ENCODE measurements at regions not wholly inside any gene's neighbourhood (a gene's known extent, or its start where the extent isn't known, plus 50 kb on each side); places are given as distances from the start of the nearest gene placed in this dataset.
A peak's percentile ranks its signal among the peaks of the same experiment; 100 is the strongest.

- DNase-seq (ENCODE audit: low spot score) = no peak
These were observed 91.1 kb upstream of the WSCD2 start for GRCh38 chr12:108037960-108038359.

DNA sequence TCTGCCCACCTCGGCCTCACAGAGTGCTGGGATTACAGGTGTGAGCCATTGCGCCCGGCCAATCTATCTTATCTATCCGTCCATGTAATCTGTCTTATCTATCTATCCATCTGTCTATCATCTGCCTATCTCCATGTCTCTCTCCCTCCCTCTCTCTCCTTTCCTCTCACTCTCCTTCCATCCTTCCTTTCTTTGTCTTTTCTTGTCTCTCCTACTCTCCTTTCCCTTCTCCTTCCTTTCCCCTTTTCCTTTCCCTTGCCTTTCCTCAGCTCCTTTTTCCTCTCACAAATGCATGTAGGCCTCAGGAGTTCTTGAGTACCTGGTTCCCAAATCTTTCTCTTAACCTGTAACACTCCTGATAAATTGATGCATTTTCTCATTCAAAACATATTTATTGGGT lies 89.3 kb upstream of the WSCD2 start:
- no peak for DNase-seq (ENCODE audit: low spot score)

- DNase-seq (ENCODE audit: low spot score) = no peak
These were observed 88.1 kb upstream of the WSCD2 start for GRCh38 chr12:108040947-108041346.

GRCh38 chr12:108043286-108043685 lies 85.8 kb upstream of the WSCD2 start:
- DNase-seq (ENCODE audit: low spot score) = no peak

GRCh38 chr12:108043750-108044533 lies 85.1 kb upstream of the WSCD2 start:
- DNase-seq (ENCODE audit: low spot score) = no peak

- no peak for DNase-seq (ENCODE audit: low spot score)
These were observed 83.0 kb upstream of the WSCD2 start for GRCh38 chr12:108046135-108046534.

DNA sequence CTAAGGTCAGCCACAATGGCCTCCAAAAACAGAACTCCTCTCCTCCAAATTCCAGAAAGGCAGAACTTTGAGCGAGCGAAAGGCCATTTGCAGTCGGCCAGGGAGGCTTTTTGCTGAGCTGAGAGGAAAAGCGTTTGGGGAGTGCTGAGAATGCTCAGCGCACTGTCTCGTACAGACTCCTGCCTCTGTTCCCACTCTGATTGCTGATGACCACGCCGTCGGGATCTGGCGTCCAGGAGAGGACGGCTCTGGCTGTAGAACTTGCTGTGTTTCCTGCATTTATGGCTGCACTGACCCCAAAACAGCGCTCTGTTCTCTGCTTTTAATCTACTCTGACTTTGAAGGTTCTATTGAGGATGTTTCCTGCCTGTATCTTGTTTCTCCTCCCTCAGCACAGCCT lies 82.4 kb upstream of the WSCD2 start:
- DNase-seq (ENCODE audit: low spot score) = no peak

- DNase-seq (ENCODE audit: low spot score) = no peak
These were observed 82.0 kb upstream of the WSCD2 start for GRCh38 chr12:108047071-108047550.

DNA sequence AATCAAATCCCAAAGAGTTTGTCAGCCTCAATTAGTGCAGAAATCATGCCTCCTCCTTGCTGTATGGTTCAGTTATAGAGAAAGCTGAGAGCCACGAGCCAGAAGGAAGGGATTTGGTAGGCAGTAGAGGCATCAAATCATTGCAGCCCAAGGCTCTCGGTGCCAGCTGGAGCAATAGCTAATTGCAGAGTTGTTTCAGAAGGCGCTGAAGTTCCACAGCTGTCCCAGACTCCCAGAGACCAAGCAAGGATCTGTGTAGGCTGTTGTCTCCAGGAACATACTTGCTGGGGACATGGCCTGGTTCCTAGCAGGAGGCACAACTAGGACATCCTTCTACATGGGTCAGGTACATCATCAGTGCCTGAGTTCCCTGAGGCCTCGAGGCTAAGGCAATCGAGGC lies 80.4 kb upstream of the WSCD2 start:
- no peak for DNase-seq (ENCODE audit: low spot score)

- no peak for DNase-seq (ENCODE audit: low spot score)
These were observed 78.4 kb upstream of the WSCD2 start for GRCh38 chr12:108050696-108051095.

DNA sequence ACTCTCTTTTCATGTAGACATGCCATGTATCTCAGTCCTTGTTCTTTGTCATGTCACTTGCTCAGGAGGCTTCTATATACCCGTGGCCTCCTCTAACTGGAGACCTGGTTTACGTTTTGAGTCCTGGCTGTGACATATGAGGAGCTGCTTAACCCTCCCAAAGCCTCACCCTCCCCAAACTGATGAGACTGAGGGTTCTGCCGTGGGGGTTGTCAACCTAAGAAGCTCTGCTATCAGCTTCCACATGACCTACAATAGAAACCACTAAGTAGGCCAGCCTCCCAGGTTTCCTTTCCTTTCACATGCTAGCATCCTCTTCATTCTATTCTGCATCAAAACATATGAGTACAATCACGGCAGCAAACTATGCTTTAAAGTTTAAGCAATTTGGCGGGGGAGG lies 76.8 kb upstream of the WSCD2 start:
- no peak for DNase-seq (ENCODE audit: low spot score)

DNA sequence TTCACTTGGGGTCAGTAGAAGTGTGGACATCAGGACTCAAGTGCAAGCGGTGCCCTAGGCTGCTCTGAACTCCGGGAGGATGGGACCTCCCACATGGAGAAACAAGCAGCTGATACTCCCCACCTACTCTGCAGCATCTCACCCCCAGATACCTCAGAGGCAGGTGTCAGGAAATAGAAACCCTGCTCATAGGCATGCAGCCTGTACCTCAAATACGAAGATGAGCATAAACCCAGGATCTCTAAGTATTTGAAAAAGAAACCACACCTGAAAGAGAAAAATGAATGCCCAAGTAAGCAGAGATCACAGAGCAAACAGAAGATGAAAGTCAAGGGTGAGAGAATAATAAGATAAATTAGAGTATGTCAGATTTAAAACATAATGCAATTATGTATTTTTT lies 75.6 kb upstream of the WSCD2 start:
- no peak for DNase-seq (ENCODE audit: low spot score)

GRCh38 chr12:108054496-108054895 lies 74.6 kb upstream of the WSCD2 start:
- DNase-seq (ENCODE audit: low spot score) = no peak

- no peak for DNase-seq (ENCODE audit: low spot score)
These were observed 73.9 kb upstream of the WSCD2 start for GRCh38 chr12:108055141-108055540.

DNA sequence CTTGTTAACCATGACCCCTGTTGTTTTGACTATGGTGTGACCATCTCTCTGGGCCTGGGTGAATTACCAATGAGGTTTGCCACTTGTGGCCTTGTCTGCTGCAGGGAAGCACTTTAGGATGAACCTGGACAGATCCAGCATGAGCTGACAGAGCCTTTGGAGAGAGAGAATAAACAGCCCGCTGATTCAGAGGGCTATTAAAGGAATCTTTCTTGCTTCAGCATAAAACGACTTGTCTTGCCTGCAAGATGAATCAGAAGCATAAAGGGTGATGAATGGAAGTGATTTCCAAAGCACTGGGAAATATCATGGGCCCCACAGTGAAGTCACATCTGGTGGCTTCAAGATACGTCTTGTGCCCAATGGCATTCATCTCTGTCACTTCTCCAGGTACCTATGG lies 69.0 kb upstream of the WSCD2 start:
- DNase-seq (ENCODE audit: low spot score) = no peak

GRCh38 chr12:108060903-108061302 lies 68.2 kb upstream of the WSCD2 start:
- DNase-seq (ENCODE audit: low spot score) = no peak

- DNase-seq (ENCODE audit: low spot score) = peak; percentile 15
These were observed 65.9 kb upstream of the WSCD2 start for GRCh38 chr12:108063192-108063591.

DNA sequence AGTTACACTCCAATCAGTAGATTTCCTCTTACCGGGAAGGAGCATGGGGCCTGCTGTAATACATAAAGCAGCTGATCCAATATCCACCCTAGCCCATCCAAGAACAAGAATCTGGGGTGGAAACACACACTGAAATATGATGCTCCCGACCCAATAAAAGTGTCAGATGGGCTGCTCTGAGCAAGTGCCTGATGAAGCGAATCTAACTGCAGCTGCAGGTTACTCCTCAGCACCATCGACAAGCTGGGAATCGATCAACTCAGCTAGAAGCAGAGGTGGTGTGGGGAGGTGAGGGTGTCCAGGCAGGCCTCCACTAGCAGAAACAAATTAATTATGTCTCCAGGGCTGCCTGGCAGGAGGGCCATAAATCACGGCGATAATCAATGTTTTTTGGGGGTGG lies 64.0 kb upstream of the WSCD2 start:
- DNase-seq (ENCODE audit: low spot score) = no peak

DNA sequence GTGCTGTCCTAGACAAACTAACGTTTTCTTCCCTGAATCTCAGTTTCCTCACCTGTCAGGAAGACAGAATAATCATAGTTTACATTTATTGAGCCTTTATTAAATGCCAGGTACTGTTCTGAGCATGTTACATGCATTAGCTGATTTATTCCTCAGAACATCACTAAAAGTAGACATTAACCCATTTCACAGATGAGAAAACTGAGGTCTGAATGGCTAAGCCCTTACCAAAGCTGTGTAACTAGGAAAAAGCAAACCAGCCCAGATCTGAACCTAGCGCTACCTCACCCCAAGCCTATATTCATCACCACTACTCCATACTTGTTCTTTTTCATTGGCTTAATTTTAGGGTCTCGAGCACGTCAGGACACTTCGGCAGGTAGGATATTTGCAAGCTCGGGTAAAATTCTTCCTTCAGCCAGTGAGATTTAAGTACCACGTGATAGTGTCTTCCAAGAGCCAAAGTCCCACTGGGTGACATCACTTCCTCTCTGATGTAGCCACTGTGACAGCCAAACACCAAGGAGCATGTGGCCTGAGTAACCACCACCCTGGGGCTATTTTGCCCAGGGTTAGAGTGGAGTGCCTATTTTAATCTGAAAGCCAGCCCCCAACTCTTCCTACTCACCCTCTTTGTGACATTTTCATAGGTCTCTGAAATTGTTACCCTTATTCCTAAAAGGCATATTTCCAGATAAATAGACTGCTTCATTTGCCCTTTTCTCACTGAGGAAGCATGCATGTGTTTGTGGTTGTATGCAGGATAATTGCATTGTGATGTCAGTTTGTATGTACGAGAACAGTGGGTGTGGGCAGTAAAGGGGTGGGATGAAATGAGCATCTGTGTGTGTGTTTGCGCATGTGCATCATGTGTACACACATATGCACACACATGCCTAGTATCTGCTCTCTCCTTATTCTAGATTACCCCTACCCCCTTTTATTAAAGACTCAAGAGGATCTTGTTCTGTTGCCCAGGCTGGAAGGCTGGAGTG lies 62.2 kb upstream of the WSCD2 start:
- DNase-seq (ENCODE audit: low spot score) = no peak

DNA sequence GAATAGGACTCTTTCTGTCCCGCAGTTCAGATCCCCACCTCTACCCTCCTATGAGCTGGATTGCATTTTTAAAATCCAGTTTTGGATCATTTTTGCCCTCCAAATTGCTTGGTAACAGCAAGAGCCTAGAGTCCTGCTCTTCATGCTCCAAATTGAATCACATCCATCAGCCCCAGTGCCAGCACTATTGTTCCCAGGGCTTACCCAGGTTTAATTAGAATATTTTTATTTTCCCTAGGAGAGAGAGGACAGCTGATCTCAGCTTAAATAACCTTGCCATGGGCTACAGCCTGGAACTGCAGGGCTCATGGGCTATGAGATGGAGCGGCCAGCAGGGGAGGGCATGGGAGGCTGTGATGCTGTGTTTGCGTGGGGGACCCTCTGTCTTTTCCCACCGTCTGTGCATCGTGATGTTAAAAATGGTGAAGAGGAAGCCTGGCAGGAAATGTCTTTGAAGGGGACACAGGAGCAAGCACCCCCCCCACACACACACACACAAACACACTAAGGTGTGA lies 59.4 kb upstream of the WSCD2 start:
- DNase-seq (ENCODE audit: low spot score) = no peak

DNA sequence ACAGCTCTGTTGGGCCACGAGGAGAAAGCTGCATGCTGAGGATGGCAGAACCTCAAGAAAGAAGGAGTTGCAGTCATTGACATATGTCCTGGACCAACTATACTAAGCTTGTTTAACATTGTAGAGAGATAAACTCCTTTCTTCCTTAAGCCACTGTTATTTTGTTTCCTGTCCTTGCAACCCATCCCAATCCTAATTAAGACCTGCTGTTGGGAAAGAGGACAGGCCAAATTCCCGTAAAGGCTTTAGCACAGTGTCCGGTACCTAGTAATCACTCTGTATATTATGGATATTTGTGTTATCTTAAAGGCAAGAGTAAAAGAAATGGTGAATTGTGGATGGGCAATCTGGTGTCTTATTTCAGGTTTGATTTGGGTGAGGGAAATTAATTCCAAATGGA lies 53.5 kb upstream of the WSCD2 start:
- DNase-seq (ENCODE audit: low spot score) = no peak

GRCh38 chr12:108076556-108076955 lies 52.5 kb upstream of the WSCD2 start:
- DNase-seq (ENCODE audit: low spot score) = no peak
